Middle frontal gyrus (tissue), 1 donor: ENCODE measurements at regions not wholly inside any gene's neighbourhood (a gene's known extent, or its start where the extent isn't known, plus 50 kb on each side); places are given as distances from the start of the nearest gene placed in this dataset.
"Not testable (repeated sequence)": the region's sequence is repeated elsewhere in the genome, so short reads cannot be mapped to it uniquely, and the experiment has no call there.

Experiments used
- DNase-seq: peaks from one replicate; pipeline ENCODE4 v3.0.0-alpha.2; 2015; ENCODE audit warnings: low spot score; ENCODE audit errors: extremely low spot score

- DNase-seq: no peak
Observed at GRCh38 chr20:48360342-48360975, 467.3 kb downstream of the PREX1 start.

- DNase-seq: no peak
Observed at GRCh38 chr20:48359692-48360341, 468.0 kb downstream of the PREX1 start.

- DNase-seq: not testable (repeated sequence)
Observed at GRCh38 chr20:48359055-48359390, 468.8 kb downstream of the PREX1 start.

GRCh38 chr20:48358176-48359054 lies 469.4 kb downstream of the PREX1 start:
- no peak for DNase-seq

- DNase-seq: no peak
Observed at GRCh38 chr20:48357714-48358113, 470.1 kb downstream of the PREX1 start.

- DNase-seq: no peak
Observed at GRCh38 chr20:48354903-48355302, 472.9 kb downstream of the PREX1 start.

GRCh38 chr20:48354320-48354876 lies 473.4 kb downstream of the PREX1 start:
- DNase-seq: no peak

GRCh38 chr20:48352628-48353027 lies 475.2 kb downstream of the PREX1 start:
- DNase-seq: no peak

- no peak for DNase-seq
Observed at GRCh38 chr20:48352042-48352441, 475.8 kb downstream of the PREX1 start.

GRCh38 chr20:48350313-48350988 lies 477.3 kb downstream of the PREX1 start:
- DNase-seq: no peak

- DNase-seq: no peak
Observed at GRCh38 chr20:48349656-48350055, 478.1 kb downstream of the PREX1 start.

- DNase-seq: no peak
Observed at GRCh38 chr20:48348022-48348421, 479.8 kb downstream of the PREX1 start.

GRCh38 chr20:48342822-48343513 lies 484.8 kb downstream of the PREX1 start:
- no peak for DNase-seq

- DNase-seq: no peak
Observed at GRCh38 chr20:48340883-48341281, 486.9 kb downstream of the PREX1 start.

GRCh38 chr20:48339986-48340882 lies 487.6 kb downstream of the PREX1 start:
- no peak for DNase-seq

- DNase-seq: no peak
Observed at GRCh38 chr20:48339190-48339985, 488.4 kb downstream of the PREX1 start.

GRCh38 chr20:48338717-48339116 lies 489.1 kb downstream of the PREX1 start:
- DNase-seq: no peak

GRCh38 chr20:48336597-48336996 lies 491.2 kb downstream of the PREX1 start:
- no peak for DNase-seq
